ENCODE measurements at regions not wholly inside any gene's neighbourhood (a gene's known extent, or its start where the extent isn't known, plus 50 kb on each side); places are given as distances from the start of the nearest gene placed in this dataset.

GRCh38 chr12:126726481-126727217 is 1540.3 kb upstream of the TMEM132C start:
- no peak for TF ChIP-seq EZH2 (IDR thresholded peaks at IDR 0.05; ENCODE audit: borderline replicate concordance, low read length)
- TF ChIP-seq CTCF (conservative IDR thresholded peaks at IDR 0.05 in 1 of 2, IDR thresholded peaks at IDR 0.05 in 1 of 2; ENCODE audit: extremely low read depth in 1 of 2, insufficient read depth in 1 of 2, low read depth in 1 of 2, low read length in 2 of 2): no peak

Data from mammary epithelial cell (primary cell).